ENCODE measurements at regions not wholly inside any gene's neighbourhood (a gene's known extent, or its start where the extent isn't known, plus 50 kb on each side); places are given as distances from the start of the nearest gene placed in this dataset.

GRCh38 chr2:13681936-13682335 is 950.6 kb upstream of the LRATD1 start:
- TF ChIP-seq CTCF (IDR thresholded peaks at IDR 0.05; ENCODE audit: insufficient read depth, low read length, poor library complexity, severe bottlenecking) (no peak), EZH2phosphoT487 (conservative IDR thresholded peaks at IDR 0.05; ENCODE audit: low read length) (no peak)
